Caki2 (cell line): ENCODE measurements at regions not wholly inside any gene's neighbourhood (a gene's known extent, or its start where the extent isn't known, plus 50 kb on each side); places are given as distances from the start of the nearest gene placed in this dataset.
"Not testable (repeated sequence)": the region's sequence is repeated elsewhere in the genome, so short reads cannot be mapped to it uniquely, and the experiment has no call there.

ENCODE experiments used
- DNase-seq: peaks from one replicate; pipeline ENCODE4 v3.0.0-alpha.2; 2015; ENCODE audit warnings: low read depth
- in situ Hi-C: cut with HindIII; loops from 2 replicates; pipeline ENCODE4 v1.10.0; 2016; ENCODE audit warnings: low sequenced_read_pairs, low pct_unique_long_range_greater_than_20kb, mixed read lengths

DNA sequence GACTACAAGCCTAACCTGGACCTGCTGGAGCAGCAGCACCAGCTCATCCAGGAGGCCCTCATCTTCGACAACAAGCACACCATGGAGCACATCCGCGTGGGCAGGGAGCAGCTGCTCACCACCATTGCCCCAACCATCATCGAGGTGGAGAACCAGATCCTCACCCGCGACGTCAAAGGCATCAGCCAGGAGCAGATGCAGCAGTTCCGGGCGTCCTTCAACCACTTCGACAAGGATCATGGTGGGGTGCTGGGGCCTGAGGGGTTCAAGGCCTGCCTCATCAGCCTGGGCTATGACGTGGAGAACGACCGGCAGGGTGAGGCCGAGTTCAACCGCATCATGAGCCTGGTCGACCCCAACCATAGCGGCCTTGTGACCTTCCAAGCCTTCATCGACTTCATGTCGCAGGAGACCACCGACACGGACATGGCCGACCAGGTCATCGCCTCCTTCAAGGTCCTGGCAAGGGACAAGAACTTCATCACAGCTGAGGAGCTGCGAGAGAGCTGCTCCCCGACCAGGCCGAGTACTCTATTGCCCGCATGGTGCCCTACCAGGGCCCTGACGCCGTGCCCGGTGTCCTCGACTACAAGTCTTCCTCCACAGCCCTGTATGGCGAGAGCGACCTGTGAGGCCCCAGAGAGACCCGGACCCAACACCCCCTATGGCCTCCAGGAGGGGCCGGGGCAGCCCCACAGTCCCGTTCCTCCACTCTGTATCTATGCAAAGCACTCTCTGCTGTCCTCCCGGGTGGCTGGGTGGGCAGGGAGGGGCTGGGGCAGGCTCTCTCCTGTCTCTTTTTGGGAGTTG is 486.2 kb downstream of the TRAM1L1 start:
- in situ Hi-C loops: no loop called here
- no peak for DNase-seq

DNA sequence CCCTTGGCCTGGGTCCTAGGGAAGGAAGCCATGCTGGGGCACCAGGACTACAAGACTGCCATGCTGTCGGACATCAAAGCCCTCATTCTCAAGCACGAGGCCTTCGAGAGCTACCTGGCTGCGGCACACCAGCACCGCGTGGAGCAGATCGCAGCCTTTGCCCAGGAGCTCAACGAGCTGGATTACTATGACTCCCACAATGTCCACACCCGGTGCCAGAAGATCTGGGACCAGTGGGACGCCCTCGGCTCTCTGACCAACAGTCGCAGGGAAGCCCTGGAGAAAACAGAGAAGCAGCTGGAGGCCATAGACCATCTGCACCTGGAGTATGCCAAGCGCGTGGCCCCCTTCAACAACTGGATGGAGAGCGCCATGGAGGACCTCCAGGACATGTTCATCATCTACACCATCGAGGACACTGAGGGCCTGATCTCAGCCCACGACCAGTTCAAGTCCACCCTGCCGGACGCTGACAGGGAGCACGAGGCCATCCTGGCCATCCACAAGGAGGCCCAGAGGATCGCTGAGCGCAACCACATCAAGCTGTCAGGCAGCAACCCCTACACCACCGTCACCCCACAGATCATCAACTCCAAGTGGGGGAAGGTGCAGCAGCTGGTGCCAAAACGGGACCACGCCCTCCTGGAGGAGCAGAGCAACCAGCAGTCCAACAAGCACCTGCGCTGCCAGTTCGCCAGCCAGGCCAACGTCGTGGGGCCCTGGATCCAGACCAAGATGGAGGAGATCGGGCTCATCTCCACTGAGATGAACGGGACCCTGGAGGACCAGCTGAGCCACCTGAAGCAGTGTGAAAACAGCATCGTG is 487.0 kb downstream of the TRAM1L1 start:
- in situ Hi-C loops: no loop called here
- no peak for DNase-seq

DNA sequence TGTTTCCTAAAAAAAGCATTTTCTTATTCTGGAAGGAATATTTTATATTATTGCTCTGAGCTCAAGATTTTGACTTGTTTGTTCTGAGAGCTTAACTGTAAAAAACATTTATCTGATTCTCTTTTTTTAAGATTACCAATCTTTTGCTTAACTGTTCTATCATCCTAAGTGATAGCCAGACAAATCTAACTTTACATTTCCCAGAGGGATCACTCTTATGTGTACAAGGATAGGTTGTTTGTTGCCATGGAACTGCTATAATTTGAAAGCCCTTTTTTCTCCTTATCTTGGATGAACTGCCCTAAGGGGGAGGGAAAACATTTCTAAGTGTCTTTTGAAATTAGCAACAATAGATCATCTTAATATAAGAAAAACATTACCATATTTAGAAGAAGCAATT is 494.7 kb downstream of the TRAM1L1 start:
- in situ Hi-C loops: no loop called here
- DNase-seq: no peak

DNA sequence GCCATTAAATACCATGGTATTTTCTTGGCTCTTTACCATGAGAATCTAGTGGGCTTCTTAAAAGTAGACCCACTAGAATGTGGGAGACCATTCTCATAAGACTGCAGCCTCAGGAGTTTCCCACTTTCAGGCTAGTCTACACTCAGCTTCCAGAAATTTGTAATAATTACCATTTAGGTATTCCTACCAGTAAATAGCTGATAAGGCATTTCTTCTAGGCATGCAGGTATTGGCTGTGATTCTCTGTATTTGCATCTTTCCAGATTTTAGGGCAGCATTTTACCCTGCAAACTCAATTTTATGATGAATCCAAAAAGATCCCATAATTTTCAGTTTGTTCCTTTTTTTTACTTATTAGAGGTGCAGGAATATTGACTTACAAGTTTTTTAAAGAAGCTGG is 496.6 kb downstream of the TRAM1L1 start:
- in situ Hi-C loops: no loop called here
- DNase-seq: no peak

DNA sequence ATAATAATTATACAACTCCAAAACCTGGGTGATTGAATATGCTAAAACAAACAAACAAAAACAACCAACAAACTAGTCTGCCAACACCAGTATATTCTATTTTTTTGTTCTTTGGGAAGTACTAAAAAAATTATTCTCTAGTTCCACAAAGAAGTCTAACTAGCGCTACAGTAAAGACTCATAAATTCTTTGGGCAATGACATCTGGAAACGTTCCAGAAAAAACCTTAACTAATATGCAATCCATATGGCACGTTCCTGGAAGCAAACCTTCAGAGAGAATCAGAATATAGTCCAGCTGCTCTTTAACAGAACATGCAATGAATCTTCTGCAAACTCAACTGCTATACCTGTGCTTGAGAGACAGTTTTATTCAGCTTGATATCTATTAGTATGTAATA is 500.1 kb downstream of the TRAM1L1 start:
- DNase-seq: no peak
- in situ Hi-C loops: no loop called here

DNA sequence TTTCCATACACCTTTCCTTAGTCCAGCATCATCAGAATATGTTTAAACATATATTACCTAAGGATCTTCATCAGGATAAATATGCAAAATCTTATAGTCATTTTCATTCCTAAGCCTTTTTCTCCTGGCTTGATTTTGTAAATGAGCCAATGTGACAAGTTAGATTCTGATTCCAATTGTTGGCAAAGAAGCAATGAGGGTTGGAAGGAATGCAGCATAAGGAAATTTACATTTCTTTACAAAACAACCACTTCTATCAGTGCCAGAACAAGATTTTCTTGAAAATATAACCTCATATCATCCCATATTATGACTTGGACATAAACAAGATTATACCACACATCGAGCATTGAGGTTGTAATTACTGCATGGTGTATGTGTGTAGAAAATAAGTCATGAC is 508.1 kb downstream of the TRAM1L1 start:
- DNase-seq: no peak
- in situ Hi-C loops: no loop called here

DNA sequence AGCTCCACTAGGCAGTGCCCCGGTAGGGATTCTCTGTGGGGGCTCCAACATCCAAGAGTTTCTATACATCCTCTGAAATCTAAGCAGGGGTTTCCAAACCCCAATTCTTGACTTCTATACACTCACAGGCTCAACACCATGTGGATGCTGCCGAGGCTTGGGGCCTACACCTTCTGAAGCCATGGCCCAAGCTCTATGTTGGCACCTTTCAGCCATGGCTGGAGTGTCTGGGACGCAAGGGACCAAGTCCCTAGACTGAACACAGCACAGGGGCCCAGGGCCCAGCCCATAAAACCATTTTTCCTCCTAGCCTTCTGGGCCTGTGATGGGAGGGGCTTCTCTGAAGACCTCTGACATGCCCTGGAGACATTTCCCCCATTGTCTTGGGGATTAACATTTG is 511.8 kb downstream of the TRAM1L1 start:
- no peak for DNase-seq
- in situ Hi-C loops: no loop called here

DNA sequence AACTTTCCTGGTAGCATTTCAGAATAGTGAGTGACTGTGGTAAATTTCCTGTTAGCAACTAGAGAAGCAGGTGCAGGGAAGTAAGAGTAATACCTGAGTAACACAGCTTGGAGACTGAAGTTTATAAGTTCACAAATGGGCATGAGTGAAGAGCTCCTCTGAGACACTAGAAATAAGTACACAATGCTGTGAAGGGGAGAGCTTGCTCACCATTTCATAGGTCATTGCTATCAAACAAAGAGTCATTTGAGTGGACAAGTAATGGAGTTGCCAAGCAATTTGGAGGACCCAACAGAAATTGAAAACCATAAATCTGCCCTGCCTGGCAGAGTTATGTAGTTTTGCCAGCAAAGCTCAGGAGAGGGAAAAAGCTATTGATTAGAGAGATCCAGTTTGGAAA is 523.6 kb downstream of the TRAM1L1 start:
- in situ Hi-C loops: no loop called here

DNA sequence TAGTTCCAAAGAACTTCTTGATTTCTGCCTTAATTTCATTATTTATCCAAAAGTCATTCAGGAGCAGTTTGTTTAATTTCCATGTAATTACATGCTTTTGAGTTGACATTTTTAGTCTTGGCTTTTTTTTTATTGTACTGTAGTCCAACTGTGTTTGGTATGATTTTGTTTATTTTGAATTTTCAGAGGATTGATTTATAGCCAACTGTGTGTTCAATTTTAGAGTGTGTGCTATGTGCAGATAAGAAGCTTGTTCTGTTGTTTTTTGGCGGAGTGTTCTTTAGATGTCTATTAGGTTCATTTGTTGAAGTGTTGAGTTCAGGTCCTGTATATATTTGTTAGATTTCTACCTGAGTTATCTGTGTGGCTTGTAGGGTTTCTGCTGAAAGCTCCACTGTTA is 533.6 kb downstream of the TRAM1L1 start:
- in situ Hi-C loops: no loop called here
- no peak for DNase-seq

More for the DNA sequence above, 523.6 kb downstream of the TRAM1L1 start:
- DNase-seq: no peak

DNA sequence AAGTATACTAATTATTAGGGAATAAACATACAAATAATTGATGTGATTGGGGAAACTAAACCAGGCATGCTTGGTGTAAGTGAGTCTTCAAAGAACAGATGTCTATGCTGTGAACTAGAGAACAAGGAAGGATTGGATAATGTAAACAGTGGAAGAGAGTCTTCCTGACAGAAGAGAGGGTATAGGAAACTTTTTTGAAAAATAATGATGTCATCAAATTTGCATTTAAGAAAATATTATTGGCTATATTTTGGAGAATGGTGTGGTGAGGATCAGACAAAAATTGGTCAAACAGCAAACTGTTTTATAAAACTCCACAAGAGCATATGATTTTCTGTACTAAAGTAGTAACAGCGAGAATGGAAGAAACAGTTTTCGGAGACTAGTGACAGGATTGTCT is 537.7 kb downstream of the TRAM1L1 start:
- in situ Hi-C loops: no loop called here
- DNase-seq: no peak

DNA sequence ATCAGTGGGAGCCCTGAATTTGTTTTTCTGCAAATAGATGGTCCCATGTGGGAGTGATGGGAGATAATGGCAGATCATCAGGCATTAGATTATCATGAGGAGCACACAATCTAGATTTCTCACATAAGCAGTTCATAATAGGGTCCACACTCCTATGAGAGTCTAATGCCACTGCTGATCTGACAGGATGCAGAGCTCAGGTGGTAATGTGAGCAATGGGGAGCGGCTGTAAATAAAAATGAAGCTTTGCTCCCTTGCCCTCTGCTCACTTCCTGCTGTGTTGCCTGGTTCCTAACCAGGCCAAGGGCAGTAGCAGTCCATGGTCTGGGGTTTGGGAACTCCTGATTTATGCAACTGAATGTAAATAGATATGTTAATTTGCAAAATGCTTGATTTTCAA is 538.6 kb downstream of the TRAM1L1 start:
- DNase-seq: no peak
- in situ Hi-C loops: no loop called here

DNA sequence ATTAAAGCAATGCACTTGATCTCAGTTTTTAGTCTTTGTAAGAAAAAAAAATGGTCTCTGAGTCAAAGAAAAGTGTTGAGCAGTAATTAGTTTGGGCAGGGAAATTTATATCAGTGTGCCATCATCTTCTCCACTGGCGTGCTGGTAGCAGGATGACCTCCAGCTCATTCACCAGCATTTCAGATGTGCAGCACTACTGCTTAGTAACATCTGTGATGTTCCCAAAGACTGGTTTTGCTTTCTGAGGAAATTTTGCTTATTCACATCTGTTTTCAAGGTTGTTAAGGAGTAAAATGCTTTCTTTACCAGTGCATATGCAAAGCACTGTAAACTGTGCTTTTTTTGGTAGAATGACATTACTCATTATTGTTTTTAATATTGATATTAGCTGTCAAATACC is 540.4 kb downstream of the TRAM1L1 start:
- DNase-seq: no peak
- in situ Hi-C loops: no loop called here

DNA sequence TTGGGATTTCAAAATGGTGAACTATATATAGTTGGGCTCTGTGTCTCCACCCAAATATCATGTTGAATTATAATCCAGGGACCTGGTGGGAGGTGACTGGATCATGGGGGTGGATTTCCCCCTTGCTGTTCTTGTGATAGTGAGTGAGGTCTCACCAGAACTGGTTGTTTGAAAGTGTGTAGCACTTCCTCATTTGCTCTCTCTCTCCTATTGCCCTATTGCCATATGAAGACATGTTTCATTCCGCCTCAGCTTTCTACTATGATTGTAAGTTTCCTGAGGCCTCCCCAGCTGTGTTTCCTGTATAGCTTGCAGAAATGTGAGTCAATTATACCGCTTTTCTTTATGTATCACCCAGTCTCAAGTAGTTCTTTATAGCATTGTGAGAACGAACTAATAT is 545.6 kb downstream of the TRAM1L1 start:
- no peak for DNase-seq
- in situ Hi-C loops: no loop called here

DNA sequence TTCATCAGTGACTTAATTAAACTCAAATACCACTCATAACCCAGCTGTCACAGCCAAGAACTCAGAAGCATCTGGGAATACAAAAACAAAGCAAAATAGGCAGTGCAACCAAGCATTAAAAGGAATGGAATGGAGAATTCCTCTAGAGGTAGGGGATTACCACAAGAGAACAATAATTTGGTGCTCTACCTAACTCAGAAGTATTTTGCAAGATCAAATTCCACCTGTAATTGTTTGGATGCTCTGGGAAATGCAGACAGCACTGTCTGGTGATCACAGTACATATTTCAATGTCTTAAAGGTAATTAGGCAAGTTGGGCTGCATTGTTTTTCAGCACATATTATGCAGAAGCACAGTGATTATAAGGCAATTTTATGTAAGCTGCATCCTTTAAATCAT is 547.5 kb downstream of the TRAM1L1 start:
- no peak for DNase-seq
- in situ Hi-C loops: no loop called here

DNA sequence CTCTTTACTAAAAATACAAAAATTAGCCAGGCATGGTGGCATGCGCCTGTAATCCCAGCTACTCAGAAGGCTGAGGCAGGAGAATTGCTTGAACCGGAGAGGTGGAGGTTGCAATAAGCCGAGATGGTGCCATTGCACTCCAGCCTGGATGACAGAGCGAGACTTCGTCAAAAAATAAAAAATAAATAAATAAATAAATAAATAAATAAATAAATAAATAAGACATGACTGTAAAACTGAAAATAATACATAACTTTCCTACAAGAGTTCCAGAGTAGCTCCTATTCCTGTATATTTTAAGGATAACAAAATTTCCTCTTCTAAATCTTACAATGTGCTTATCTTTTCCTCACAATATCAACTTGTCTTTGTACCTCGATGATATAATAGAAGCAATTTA is 549.4 kb downstream of the TRAM1L1 start:
- in situ Hi-C loops, DNase-seq: not testable (repeated sequence)

DNA sequence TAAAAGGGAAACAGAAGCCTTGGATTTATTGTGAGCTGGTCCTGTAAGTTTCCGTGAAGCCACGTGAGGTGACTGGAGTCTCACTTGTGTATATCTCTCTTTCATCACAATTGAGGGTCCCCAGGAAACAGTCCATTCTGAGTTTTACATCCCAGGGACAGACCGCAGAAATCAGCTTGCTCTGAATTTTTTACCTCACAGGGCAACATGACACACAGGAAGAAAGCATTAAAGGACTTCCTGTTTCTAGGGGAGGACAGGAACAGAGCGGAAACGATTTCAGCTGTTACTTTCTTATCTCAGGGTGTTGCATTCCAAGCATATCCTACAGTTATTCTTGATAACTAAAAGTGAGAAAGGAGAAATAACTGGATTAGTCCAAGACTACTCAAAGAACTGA is 553.5 kb downstream of the TRAM1L1 start:
- no peak for DNase-seq
- in situ Hi-C loops: no loop called here

DNA sequence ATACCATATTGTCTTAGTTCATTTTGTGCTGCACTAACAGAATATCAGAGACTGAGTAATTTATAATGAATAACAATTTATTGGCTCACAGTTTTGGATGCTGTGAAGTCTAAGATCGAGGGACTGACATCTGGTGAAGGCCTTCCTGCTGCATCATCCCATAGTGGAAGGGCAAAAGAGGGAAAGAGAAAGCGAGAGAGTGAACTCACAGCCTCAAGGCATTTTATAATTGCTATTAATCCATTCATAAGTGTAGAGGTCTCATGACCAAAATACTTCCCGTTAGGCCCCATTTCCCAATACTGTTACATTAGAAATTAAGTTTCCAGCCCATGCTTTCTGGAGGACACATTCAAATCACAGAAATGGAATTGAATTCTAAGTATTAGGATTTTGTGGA is 554.4 kb downstream of the TRAM1L1 start:
- in situ Hi-C loops: no loop called here

DNA sequence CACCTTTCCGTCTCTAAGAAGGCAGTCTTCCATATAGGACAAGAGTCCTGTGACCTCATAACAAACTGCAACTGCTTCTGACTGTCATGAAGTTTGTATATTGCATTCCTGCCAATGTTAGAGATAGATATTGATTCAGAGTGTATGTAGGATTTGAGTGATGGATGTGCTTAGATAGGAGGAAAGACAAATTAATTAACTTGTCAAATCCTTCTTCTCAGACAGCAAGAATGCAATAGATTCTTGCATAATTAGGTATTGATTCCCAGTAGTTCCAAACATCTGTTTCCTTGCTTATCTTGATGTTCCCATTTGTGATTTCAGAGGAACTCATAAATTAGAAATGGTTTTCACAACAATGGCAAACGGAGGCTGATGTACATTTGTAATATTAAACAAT is 555.3 kb downstream of the TRAM1L1 start:
- in situ Hi-C loops: no loop called here
- no peak for DNase-seq

More for the DNA sequence above, 554.4 kb downstream of the TRAM1L1 start:
- no peak for DNase-seq

DNA sequence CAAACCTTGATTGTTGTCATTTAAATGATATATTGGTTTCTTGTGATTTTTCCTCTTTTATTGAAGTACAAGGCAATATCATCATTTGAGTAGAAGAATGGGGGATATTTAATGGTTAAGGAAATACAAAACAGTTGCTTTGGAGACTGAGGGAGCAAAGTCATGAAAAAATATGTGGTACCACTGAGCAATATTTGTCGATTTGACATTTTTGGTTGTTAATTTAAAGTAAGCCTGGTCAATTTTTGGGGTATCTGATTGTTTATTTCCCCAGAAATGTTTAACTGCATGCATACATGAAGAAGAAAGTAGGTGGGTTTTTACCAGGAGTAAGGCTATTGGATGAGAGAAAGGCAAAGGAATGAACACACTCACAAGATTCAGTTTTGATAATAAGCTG is 556.2 kb downstream of the TRAM1L1 start:
- DNase-seq: no peak
- in situ Hi-C loops: no loop called here

DNA sequence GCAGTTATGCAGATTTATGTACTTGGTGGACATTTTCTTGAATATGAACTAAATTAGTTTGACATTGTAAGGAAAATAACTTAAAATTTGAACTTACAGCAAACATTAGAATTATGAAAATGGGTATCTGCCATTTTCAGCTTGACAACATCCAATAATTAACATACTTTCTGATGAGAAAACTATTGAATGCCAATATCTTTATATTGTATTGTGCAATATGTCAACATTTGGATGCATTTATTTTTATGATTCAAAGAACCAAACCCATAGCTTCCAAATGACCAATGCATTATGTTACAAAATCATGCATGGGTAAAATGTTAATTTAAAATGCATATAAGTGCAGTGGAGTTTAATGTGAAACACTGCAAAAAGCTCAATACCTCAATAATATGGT is 562.5 kb downstream of the TRAM1L1 start:
- no peak for DNase-seq
- in situ Hi-C loops: no loop called here
